ENCODE measurements at regions not wholly inside any gene's neighbourhood (a gene's known extent, or its start where the extent isn't known, plus 50 kb on each side); places are given as distances from the start of the nearest gene placed in this dataset.

- FAIRE-seq: no peak
- POLR2A ChIA-PET: no interaction called here
Measured at GRCh38 chr6:115365783-115366182, 694.9 kb downstream of the FRK start.

More at GRCh38 chr6:115365783-115366182, 694.9 kb downstream of the FRK start:
- H3K4me1 ChIP-seq (ENCODE audit: insufficient read depth, low read length): no peaks in the 10 kb centered on the region
- no peaks in the 10 kb centered on the region for H4K20me1 ChIP-seq (ENCODE audit: insufficient read depth, low read length)
- no peaks in the 10 kb centered on the region for H3K79me2 ChIP-seq (ENCODE audit: insufficient read depth, low read length)
- H3K36me3 ChIP-seq (replicated peaks in 1 of 2; ENCODE audit: control insufficient read depth in 1 of 2, insufficient read depth in 2 of 2, low read length in 2 of 2): no peaks in the 10 kb centered on the region
- H3K9me3 ChIP-seq (ENCODE audit: low read length): peaks cover 18% of the 10 kb centered on the region; the same call in 1 of the 2 replicates
- H3K27ac ChIP-seq (ENCODE audit: extremely low read length, insufficient read depth, low read length): no peak overlapping the region
- ATAC-seq: no peak
- intact Hi-C loops (cut with micrococcal nuclease; ENCODE audit: unreplicated experiment) (no loop called here), in situ Hi-C loops (cut with HindIII; ENCODE audit: extremely low pct_ligation_motif_present, low pct_unique_long_range_greater_than_20kb) (no loop called here)
- no TSS peak for BruUV-seq (replicated peaks)
- H3K27me3 ChIP-seq (ENCODE audit: control insufficient read depth in 1 of 2, insufficient read depth in 2 of 2, low read length in 2 of 2): no peaks in the 10 kb centered on the region
- DNase-seq (ENCODE audit: low spot score): no peak
- H2AFZ ChIP-seq (ENCODE audit: low read length): no peak overlapping the region
- H3K9ac ChIP-seq (ENCODE audit: insufficient read depth, low read depth, low read length): no peak overlapping the region
- H3K4me3 ChIP-seq (replicated peaks in 1 of 3; ENCODE audit: insufficient read depth in 1 of 3, low read depth in 2 of 3, low read length in 3 of 3): no peak overlapping the region
- H3K4me2 ChIP-seq (ENCODE audit: low read depth, low read length): no peak overlapping the region
- 23% methylated on average over 4 of the region's 4 CpGs for WGBS (ENCODE audit: low lambda C conversion rate)
- CTCF ChIA-PET (ENCODE audit: low intra/inter-chr PET ratio, low total read pairs): no interaction called here
- no peak for TF ChIP-seq FOXK1 (CRISPR knock-in tag; IDR thresholded peaks at IDR 0.05; ENCODE audit: borderline replicate concordance, low read depth)
- no peak for TF ChIP-seq ZNF124 (CRISPR knock-in tag; IDR thresholded peaks at IDR 0.05)
- no peak for TF ChIP-seq FLYWCH1 (CRISPR knock-in tag; IDR thresholded peaks at IDR 0.05)
- TF ChIP-seq ZNF577 (CRISPR knock-in tag; IDR thresholded peaks at IDR 0.05; ENCODE audit: borderline replicate concordance, low read depth): no peak
- no peak for TF ChIP-seq XRCC5 (optimal IDR thresholded peaks at IDR 0.05; ENCODE audit: low read length)
- TF ChIP-seq ZFP36L1 (CRISPR knock-in tag; IDR thresholded peaks at IDR 0.05): no peak
- TF ChIP-seq AKAP8 (CRISPR knock-in tag; IDR thresholded peaks at IDR 0.05): no peak
- TF ChIP-seq CBX2 (IDR thresholded peaks at IDR 0.05; ENCODE audit: low read depth, low read length): no peak
- no peak for TF ChIP-seq CBX2 (CRISPR knock-in tag; IDR thresholded peaks at IDR 0.05; ENCODE audit: low read depth)
- no peak for TF ChIP-seq ZBTB46 (CRISPR knock-in tag; IDR thresholded peaks at IDR 0.05; ENCODE audit: borderline replicate concordance)
- no peak for TF ChIP-seq RFXAP (CRISPR knock-in tag; IDR thresholded peaks at IDR 0.05; ENCODE audit: borderline replicate concordance)
- no peak for TF ChIP-seq ZNF724P (CRISPR knock-in tag; IDR thresholded peaks at IDR 0.05; ENCODE audit: borderline replicate concordance)
- TF ChIP-seq FOXJ3 (CRISPR knock-in tag; IDR thresholded peaks at IDR 0.05; ENCODE audit: borderline replicate concordance): no peak
- TF ChIP-seq ZNF766 (CRISPR knock-in tag; IDR thresholded peaks at IDR 0.05; ENCODE audit: borderline replicate concordance): no peak
- no peak for TF ChIP-seq ZFP37 (CRISPR knock-in tag; IDR thresholded peaks at IDR 0.05; ENCODE audit: borderline replicate concordance)
- TF ChIP-seq, protein P1, sequence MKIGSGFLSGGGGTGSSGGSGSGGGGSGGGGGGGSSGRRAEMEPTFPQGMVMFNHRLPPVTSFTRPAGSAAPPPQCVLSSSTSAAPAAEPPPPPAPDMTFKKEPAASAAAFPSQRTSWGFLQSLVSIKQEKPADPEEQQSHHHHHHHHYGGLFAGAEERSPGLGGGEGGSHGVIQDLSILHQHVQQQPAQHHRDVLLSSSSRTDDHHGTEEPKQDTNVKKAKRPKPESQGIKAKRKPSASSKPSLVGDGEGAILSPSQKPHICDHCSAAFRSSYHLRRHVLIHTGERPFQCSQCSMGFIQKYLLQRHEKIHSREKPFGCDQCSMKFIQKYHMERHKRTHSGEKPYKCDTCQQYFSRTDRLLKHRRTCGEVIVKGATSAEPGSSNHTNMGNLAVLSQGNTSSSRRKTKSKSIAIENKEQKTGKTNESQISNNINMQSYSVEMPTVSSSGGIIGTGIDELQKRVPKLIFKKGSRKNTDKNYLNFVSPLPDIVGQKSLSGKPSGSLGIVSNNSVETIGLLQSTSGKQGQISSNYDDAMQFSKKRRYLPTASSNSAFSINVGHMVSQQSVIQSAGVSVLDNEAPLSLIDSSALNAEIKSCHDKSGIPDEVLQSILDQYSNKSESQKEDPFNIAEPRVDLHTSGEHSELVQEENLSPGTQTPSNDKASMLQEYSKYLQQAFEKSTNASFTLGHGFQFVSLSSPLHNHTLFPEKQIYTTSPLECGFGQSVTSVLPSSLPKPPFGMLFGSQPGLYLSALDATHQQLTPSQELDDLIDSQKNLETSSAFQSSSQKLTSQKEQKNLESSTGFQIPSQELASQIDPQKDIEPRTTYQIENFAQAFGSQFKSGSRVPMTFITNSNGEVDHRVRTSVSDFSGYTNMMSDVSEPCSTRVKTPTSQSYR (CRISPR knock-in tag; IDR thresholded peaks at IDR 0.05; ENCODE audit: borderline replicate concordance): no peak
- TF ChIP-seq, protein P2, sequence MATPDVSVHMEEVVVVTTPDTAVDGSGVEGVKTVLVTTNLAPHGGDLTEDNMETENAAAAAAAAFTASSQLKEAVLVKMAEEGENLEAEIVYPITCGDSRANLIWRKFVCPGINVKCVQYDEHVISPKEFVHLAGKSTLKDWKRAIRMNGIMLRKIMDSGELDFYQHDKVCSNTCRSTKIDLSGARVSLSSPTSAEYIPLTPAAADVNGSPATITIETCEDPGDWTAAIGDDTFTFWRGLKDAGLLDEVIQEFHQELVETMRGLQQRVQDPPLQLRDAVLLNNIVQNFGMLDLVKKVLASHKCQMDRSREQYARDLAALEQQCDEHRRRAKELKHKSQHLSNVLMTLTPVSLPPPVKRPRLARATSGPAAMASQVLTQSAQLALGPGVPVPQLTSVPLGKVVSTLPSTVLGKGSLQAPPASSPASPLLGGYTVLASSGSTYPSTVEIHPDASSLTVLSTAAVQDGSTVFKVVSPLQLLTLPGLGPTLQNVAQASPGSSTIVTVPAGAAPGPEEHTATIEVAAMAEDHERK (CRISPR knock-in tag; IDR thresholded peaks at IDR 0.05; ENCODE audit: low read depth): no peak
- TF ChIP-seq MIXL1 (CRISPR knock-in tag; IDR thresholded peaks at IDR 0.05): no peak

All from HepG2 (cell line).